ENCODE measurements at regions not wholly inside any gene's neighbourhood (a gene's known extent, or its start where the extent isn't known, plus 50 kb on each side); places are given as distances from the start of the nearest gene placed in this dataset.

DNA sequence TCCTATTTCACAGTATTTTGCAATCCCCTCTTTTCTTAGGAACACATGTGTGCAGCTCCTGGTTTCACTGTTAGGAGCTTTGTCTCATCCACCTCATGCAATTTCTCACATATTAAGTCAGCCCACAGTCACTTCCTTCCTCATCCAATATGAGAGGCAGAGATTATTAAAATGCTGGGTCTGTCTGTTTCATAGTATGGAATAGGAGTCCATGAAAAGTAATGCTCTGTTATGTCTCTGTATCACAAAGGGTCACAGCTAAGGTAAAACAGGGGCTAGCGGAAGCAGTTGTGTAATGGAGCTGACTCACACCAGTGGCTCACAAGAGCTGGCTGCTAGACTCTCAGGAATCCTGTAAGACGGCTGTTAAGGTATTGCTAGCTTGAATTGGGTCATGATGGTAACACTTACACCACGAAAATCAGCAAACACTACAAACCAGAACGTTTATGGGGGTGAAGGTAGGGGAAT, 216.5 kb downstream of the EFNB2 start:
- Histone ChIP-seq H3K27ac (ENCODE audit: low read depth, low read length) (no peak overlapping the region), H3K4me1 (ENCODE audit: control insufficient read depth in 2 of 2, insufficient read depth in 2 of 2, low read length in 2 of 2) (no peaks in the 10 kb centered on the region), H3K36me3 (ENCODE audit: control insufficient read depth in 2 of 3, insufficient read depth in 3 of 3, low read length in 3 of 3) (no peaks in the 10 kb centered on the region), H3K27me3 (ENCODE audit: control insufficient read depth in 2 of 2, insufficient read depth in 2 of 2, low read length in 2 of 2) (no peaks in the 10 kb centered on the region), H3K4me3 (ENCODE audit: low read length) (no peak overlapping the region), H3K9me3 (ENCODE audit: control insufficient read depth in 2 of 3, low read length in 3 of 3) (peaks cover 0 to 13% (median 0%) of the 10 kb centered on the region in 3 experiments)
- CTCF ChIA-PET = no interaction called here
- H3K4me3 Mint-ChIP-seq = no peak overlapping the region
- DNase-seq = no peak
- peaks cover 0 to 7% (median 0%) of the 10 kb centered on the region in 5 donors for H3K36me3 Mint-ChIP-seq
- POLR2A ChIA-PET = no interaction called here
- H3K4me1 Mint-ChIP-seq = no peaks in the 10 kb centered on the region
- intact Hi-C loops (cut with micrococcal nuclease) = no loop called here
- peaks cover 0 to 5% (median 0%) of the 10 kb centered on the region in 5 donors for H3K27me3 Mint-ChIP-seq
- no peak for ATAC-seq
- H3K9me3 Mint-ChIP-seq = peaks cover 0 to 27% (median 11%) of the 10 kb centered on the region in 11 donors
- H3K27ac Mint-ChIP-seq = no peak overlapping the region

GRCh38 chr13:106314417-106314816, 221.0 kb downstream of the EFNB2 start:
- no peaks in the 10 kb centered on the region for H3K9me3 ChIP-seq (ENCODE audit: control insufficient read depth in 2 of 3, low read length in 3 of 3)
- Mint-ChIP-seq H3K27ac (no peak overlapping the region), H3K4me3 (no peak overlapping the region), H3K27me3 (peaks cover 0 to 5% (median 0%) of the 10 kb centered on the region in 5 donors), H3K9me3 (peaks cover 0 to 4% (median 0%) of the 10 kb centered on the region in 11 donors), H3K4me1 (no peaks in the 10 kb centered on the region), H3K36me3 (no peaks in the 10 kb centered on the region)
- H3K36me3 ChIP-seq (ENCODE audit: control insufficient read depth in 2 of 3, insufficient read depth in 3 of 3, low read length in 3 of 3) = no peaks in the 10 kb centered on the region
- H3K4me1 ChIP-seq (ENCODE audit: control insufficient read depth in 2 of 2, insufficient read depth in 2 of 2, low read length in 2 of 2) = no peaks in the 10 kb centered on the region
- DNase-seq (no peak), ATAC-seq (no peak)
- intact Hi-C loops (cut with micrococcal nuclease) = no loop called here
- H3K4me3 ChIP-seq (ENCODE audit: low read length) = no peak overlapping the region
- CTCF ChIA-PET = no interaction called here
- no peak overlapping the region for H3K27ac ChIP-seq (ENCODE audit: low read depth, low read length)
- POLR2A ChIA-PET = no interaction called here
- H3K27me3 ChIP-seq (ENCODE audit: control insufficient read depth in 2 of 2, insufficient read depth in 2 of 2, low read length in 2 of 2) = no peaks in the 10 kb centered on the region

DNA sequence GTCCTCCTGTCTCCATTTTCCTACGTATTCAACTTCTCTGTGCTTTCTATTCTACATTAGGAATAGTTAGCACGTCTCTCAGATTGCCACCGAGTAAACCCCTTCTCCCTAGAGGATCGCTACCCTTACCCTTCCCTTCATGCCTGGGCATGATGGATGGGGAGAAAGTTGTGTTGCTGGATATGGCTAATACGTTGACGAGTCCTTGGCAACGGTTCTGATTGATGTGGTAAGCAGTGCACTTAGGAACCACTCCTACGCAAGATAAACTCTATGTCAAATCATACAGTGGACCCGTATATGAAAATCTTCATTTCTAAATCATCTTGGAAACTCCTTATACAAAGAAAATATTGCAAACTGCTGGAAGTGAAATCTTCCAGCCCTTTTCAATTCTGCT, 224.5 kb downstream of the EFNB2 start:
- Histone ChIP-seq H3K9me3 (ENCODE audit: control insufficient read depth in 2 of 3, low read length in 3 of 3) (no peaks in the 10 kb centered on the region), H3K36me3 (ENCODE audit: control insufficient read depth in 2 of 3, insufficient read depth in 3 of 3, low read length in 3 of 3) (no peaks in the 10 kb centered on the region), H3K4me3 (ENCODE audit: low read length) (no peak overlapping the region), H3K27me3 (ENCODE audit: control insufficient read depth in 2 of 2, insufficient read depth in 2 of 2, low read length in 2 of 2) (no peaks in the 10 kb centered on the region), H3K27ac (ENCODE audit: low read depth, low read length) (no peak overlapping the region), H3K4me1 (ENCODE audit: control insufficient read depth in 2 of 2, insufficient read depth in 2 of 2, low read length in 2 of 2) (no peaks in the 10 kb centered on the region)
- Mint-ChIP-seq H3K9me3 (peaks cover 0 to 13% (median 6%) of the 10 kb centered on the region in 11 donors), H3K4me1 (no peaks in the 10 kb centered on the region), H3K27me3 (peaks cover 0 to 11% (median 3%) of the 10 kb centered on the region in 5 donors), H3K36me3 (peaks cover 0 to 7% (median 0%) of the 10 kb centered on the region in 5 donors), H3K4me3 (no peak overlapping the region), H3K27ac (no peak overlapping the region)
- ChIA-PET POLR2A (no interaction called here), CTCF (no interaction called here)
- DNase-seq (no peak), ATAC-seq (no peak)
- intact Hi-C loops (cut with micrococcal nuclease) = no loop called here

- intact Hi-C loops (cut with micrococcal nuclease) = no loop called here
- Histone ChIP-seq H3K4me3 (ENCODE audit: low read length) (no peak overlapping the region), H3K27me3 (ENCODE audit: control insufficient read depth in 2 of 2, insufficient read depth in 2 of 2, low read length in 2 of 2) (no peaks in the 10 kb centered on the region), H3K36me3 (ENCODE audit: control insufficient read depth in 2 of 3, insufficient read depth in 3 of 3, low read length in 3 of 3) (no peaks in the 10 kb centered on the region), H3K4me1 (ENCODE audit: control insufficient read depth in 2 of 2, insufficient read depth in 2 of 2, low read length in 2 of 2) (no peaks in the 10 kb centered on the region), H3K27ac (ENCODE audit: low read depth, low read length) (no peak overlapping the region), H3K9me3 (ENCODE audit: control insufficient read depth in 2 of 3, low read length in 3 of 3) (no peaks in the 10 kb centered on the region)
- ATAC-seq (no peak), DNase-seq (no peak)
- Mint-ChIP-seq H3K4me3 (no peak overlapping the region), H3K9me3 (peaks cover 0 to 15% (median 7%) of the 10 kb centered on the region in 11 donors), H3K4me1 (no peaks in the 10 kb centered on the region), H3K27ac (no peak overlapping the region), H3K27me3 (peaks cover 0 to 7% (median 3%) of the 10 kb centered on the region in 5 donors), H3K36me3 (peaks cover 0 to 8% (median 0%) of the 10 kb centered on the region in 5 donors)
- POLR2A ChIA-PET = no interaction called here
- CTCF ChIA-PET = no interaction called here
These were observed 225.1 kb downstream of the EFNB2 start for GRCh38 chr13:106310291-106310865.

DNA sequence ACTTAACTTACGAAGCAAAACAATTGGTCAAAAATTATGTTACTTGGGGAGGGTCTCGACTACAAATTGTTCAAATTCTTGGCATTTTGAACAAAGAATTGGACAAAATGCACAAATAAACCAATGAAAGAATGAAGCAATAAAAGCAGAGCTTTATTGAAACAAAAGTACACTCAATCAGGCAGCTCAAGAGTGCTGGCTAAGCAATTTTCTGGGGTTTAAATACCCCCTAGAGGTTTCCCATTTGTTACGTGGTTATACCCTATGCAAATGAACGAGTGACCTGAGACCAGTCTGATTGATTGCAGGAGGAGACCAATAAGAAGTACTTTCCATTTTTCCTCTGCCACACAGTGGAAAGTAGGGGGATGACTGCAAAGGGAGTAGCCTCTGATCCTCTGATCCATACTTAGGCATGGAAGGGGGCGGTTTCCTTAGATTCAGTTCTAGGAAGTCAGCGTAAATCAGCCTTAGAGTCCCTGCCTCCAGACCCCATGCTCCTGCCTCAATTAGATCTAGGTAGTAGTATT, 228.6 kb downstream of the EFNB2 start:
- ChIA-PET POLR2A (no interaction called here), CTCF (no interaction called here)
- no peak overlapping the region for H3K27ac Mint-ChIP-seq
- Histone ChIP-seq H3K36me3 (ENCODE audit: control insufficient read depth in 2 of 3, insufficient read depth in 3 of 3, low read length in 3 of 3) (no peaks in the 10 kb centered on the region), H3K27me3 (ENCODE audit: control insufficient read depth in 2 of 2, insufficient read depth in 2 of 2, low read length in 2 of 2) (no peaks in the 10 kb centered on the region), H3K9me3 (ENCODE audit: control insufficient read depth in 2 of 3, low read length in 3 of 3) (no peaks in the 10 kb centered on the region), H3K27ac (ENCODE audit: low read depth, low read length) (no peak overlapping the region), H3K4me1 (ENCODE audit: control insufficient read depth in 2 of 2, insufficient read depth in 2 of 2, low read length in 2 of 2) (no peaks in the 10 kb centered on the region), H3K4me3 (ENCODE audit: low read length) (no peak overlapping the region)
- H3K27me3 Mint-ChIP-seq = peaks cover 0 to 7% (median 3%) of the 10 kb centered on the region in 5 donors
- ATAC-seq (no peak), DNase-seq (no peak)
- H3K4me3 Mint-ChIP-seq = no peak overlapping the region
- peaks cover 2 to 27% (median 7%) of the 10 kb centered on the region in 11 donors for H3K9me3 Mint-ChIP-seq
- intact Hi-C loops (cut with micrococcal nuclease) = no loop called here
- H3K36me3 Mint-ChIP-seq = peaks cover 0 to 8% (median 0%) of the 10 kb centered on the region in 5 donors
- H3K4me1 Mint-ChIP-seq = no peaks in the 10 kb centered on the region

- ChIA-PET CTCF (no interaction called here), POLR2A (no interaction called here)
- intact Hi-C loops (cut with micrococcal nuclease) = no loop called here
- Histone ChIP-seq H3K4me3 (ENCODE audit: low read length) (no peak overlapping the region), H3K36me3 (ENCODE audit: control insufficient read depth in 2 of 3, insufficient read depth in 3 of 3, low read length in 3 of 3) (no peaks in the 10 kb centered on the region), H3K27ac (ENCODE audit: low read depth, low read length) (no peak overlapping the region), H3K27me3 (ENCODE audit: control insufficient read depth in 2 of 2, insufficient read depth in 2 of 2, low read length in 2 of 2) (no peaks in the 10 kb centered on the region), H3K4me1 (ENCODE audit: control insufficient read depth in 2 of 2, insufficient read depth in 2 of 2, low read length in 2 of 2) (no peaks in the 10 kb centered on the region), H3K9me3 (ENCODE audit: control insufficient read depth in 2 of 3, low read length in 3 of 3) (no peaks in the 10 kb centered on the region)
- peaks cover 3 to 31% (median 9%) of the 10 kb centered on the region in 11 donors for H3K9me3 Mint-ChIP-seq
- ATAC-seq (no peak), DNase-seq (no peak)
- H3K4me1 Mint-ChIP-seq = no peaks in the 10 kb centered on the region
- no peak overlapping the region for H3K4me3 Mint-ChIP-seq
- H3K27ac Mint-ChIP-seq = no peak overlapping the region
- H3K27me3 Mint-ChIP-seq = peaks cover 0 to 21% (median 7%) of the 10 kb centered on the region in 5 donors
- peaks cover 0 to 8% (median 0%) of the 10 kb centered on the region in 5 donors for H3K36me3 Mint-ChIP-seq
These were observed 232.6 kb downstream of the EFNB2 start for GRCh38 chr13:106302843-106303242.

DNA sequence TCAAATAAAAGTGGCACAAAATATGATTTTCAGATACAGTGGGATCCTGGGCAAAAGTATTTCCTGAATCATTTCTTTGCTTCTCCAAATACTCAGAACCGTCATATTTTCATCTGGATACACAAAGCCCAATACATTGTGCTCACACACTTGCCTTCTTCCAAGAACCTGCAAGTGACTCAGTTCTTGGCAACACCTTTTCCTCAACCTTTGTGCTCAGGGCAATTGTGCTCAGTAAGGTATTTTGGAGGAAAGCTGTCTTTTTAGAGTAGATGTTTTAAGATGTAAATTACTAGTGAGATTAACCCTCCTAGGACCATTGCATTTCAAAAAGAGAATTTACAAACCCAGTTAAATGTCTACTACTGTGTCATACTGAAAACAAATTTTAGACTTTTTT, 233.5 kb downstream of the EFNB2 start:
- Mint-ChIP-seq H3K4me3 (no peak overlapping the region), H3K27ac (no peak overlapping the region), H3K27me3 (peaks cover 0 to 21% (median 7%) of the 10 kb centered on the region in 5 donors), H3K4me1 (no peaks in the 10 kb centered on the region), H3K9me3 (peaks cover 2 to 25% (median 9%) of the 10 kb centered on the region in 11 donors), H3K36me3 (peaks cover 0 to 5% (median 0%) of the 10 kb centered on the region in 5 donors)
- H3K4me1 ChIP-seq (ENCODE audit: control insufficient read depth in 2 of 2, insufficient read depth in 2 of 2, low read length in 2 of 2) = no peaks in the 10 kb centered on the region
- no peaks in the 10 kb centered on the region for H3K9me3 ChIP-seq (ENCODE audit: control insufficient read depth in 2 of 3, low read length in 3 of 3)
- ChIA-PET POLR2A (no interaction called here), CTCF (interaction anchor here (0.7 kb wide), 1 partner anchor 53 kb away, joined by 3 read pairs; no protein-coding TSS in a partner anchor)
- no peak for ATAC-seq
- H3K36me3 ChIP-seq (ENCODE audit: control insufficient read depth in 2 of 3, insufficient read depth in 3 of 3, low read length in 3 of 3) = no peaks in the 10 kb centered on the region
- DNase-seq = no peak
- no peaks in the 10 kb centered on the region for H3K27me3 ChIP-seq (ENCODE audit: control insufficient read depth in 2 of 2, insufficient read depth in 2 of 2, low read length in 2 of 2)
- no peak overlapping the region for H3K27ac ChIP-seq (ENCODE audit: low read depth, low read length)
- no peak overlapping the region for H3K4me3 ChIP-seq (ENCODE audit: low read length)
- intact Hi-C loops (cut with micrococcal nuclease) = no loop called here
